ENCODE measurements at regions not wholly inside any gene's neighbourhood (a gene's known extent, or its start where the extent isn't known, plus 50 kb on each side); places are given as distances from the start of the nearest gene placed in this dataset.

- DNase-seq (ENCODE audit: low spot score), result no peak
These were observed 153.1 kb downstream of the PCDH17 start for GRCh38 chr13:57784633-57785032.

- DNase-seq (ENCODE audit: low spot score), result no peak
These were observed 155.7 kb downstream of the PCDH17 start for GRCh38 chr13:57787058-57787791.

- DNase-seq (ENCODE audit: low spot score), result no peak
These were observed 168.1 kb downstream of the PCDH17 start for GRCh38 chr13:57799624-57800023.

DNA sequence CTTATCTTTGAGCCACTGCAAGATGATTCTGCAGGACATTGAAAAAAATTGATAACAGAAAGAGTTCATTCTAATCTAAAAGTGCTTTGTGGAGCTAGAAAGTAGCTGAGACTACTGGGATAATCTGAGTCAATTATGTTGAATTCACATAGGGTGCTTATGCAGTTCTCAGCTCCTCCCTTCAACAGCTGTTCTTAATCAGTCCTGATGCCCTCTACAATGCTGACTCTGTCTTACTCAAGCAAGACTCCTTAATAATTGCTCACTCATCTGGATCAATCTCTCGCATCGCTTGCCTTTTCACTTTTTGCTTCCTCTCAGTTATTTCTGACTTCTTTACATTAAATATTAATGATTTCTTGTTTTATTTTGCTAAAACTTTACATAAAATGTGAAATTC lies 182.1 kb downstream of the PCDH17 start:
- no peak for DNase-seq (ENCODE audit: low spot score)

- no peak for DNase-seq (ENCODE audit: low spot score)
These were observed 184.1 kb downstream of the PCDH17 start for GRCh38 chr13:57815600-57815999.

DNA sequence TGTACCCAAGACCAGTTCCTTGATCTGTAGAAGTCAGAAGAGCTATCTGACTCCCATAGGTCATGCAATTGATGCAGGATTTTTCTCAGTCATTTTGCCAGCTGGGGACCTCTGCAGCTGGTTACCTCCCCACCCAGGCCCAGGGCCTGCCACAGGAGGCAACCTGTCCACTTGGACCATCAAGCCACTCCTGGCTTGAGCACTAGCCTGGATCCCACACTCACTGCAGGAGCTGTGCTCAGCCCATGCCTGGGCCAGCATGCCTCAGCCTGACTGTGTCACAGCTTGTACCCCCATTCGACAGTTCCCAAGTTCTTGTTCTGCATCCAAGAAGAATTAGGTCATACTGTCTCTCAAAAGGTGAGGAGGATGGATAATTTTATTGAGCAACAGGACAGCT lies 189.4 kb downstream of the PCDH17 start:
- DNase-seq (ENCODE audit: low spot score), result no peak

DNA sequence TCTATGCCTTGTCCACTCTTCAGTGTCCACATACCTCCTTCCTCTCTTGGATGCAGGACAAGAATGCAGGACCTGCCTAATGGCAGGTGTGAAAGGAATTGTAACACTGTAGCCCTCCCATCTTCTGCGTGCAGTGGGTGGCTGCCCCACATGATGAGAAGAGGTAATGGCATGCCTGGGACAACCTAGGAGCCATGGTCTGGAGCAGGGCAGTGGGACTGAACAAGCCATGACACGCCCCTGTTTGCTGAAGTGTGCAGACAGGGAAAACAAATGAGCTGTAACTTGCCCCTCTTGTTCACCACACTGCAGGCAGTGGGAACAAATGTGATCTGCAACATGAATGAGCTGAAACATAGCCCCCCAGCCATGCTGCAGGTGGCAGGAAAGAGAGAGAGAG lies 192.2 kb downstream of the PCDH17 start:
- no peak for DNase-seq (ENCODE audit: low spot score)

- no peak for DNase-seq (ENCODE audit: low spot score)
These were observed 192.6 kb downstream of the PCDH17 start for GRCh38 chr13:57824121-57824520.

- DNase-seq (ENCODE audit: low spot score), result no peak
These were observed 193.5 kb downstream of the PCDH17 start for GRCh38 chr13:57825066-57825465.

DNA sequence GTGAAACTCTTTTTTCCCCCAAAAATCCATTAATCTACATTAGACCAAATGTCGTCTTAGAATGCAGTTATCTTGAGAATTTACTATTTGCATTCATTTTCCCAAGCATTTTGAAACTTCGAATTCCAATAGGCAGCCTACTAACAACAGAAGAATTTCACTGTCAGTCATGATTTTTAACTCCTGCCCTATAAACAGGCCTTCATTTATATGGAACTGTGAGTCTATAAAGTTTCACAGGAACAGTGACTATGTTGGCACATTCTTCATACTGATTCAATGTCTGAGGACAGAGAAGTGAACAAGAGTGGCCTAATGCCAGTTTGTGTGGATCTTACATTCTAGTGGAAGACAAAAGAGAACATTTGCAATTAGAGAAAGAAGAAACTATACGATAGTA lies 198.0 kb downstream of the PCDH17 start:
- no peak for DNase-seq (ENCODE audit: low spot score)

GRCh38 chr13:57832187-57832586 lies 200.6 kb downstream of the PCDH17 start:
- no peak for DNase-seq (ENCODE audit: low spot score)

- no peak for DNase-seq (ENCODE audit: low spot score)
These were observed 206.3 kb downstream of the PCDH17 start for GRCh38 chr13:57837801-57838200.

GRCh38 chr13:57843521-57843920 lies 212.0 kb downstream of the PCDH17 start:
- no peak for DNase-seq (ENCODE audit: low spot score)

DNA sequence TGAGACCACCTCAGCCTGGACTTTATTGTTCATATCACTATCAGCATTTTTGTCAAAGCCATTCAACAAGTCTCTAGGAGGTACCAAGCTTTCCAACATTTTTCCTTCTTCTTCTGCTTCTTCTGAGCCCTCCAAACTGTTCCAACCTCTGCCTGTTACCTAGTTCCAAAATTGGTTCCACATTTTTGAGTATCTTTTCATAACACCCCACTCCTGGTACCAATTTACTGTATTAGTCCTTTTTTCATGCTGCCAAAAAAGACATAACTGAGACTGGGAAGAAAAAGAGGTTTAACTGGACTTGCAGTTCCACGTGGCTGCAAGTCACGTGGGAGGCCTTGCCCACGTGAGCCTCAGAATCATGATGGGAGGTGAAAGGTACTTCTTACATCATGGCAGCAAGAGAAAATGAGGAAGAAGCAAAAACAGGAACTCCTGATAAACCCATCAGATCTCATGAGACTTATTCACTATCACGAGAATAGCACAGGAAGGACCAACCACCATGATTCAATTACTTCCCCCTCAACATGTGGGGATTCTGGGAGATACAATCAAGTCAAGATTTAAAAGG lies 215.1 kb downstream of the PCDH17 start:
- no peak for DNase-seq (ENCODE audit: low spot score)

DNA sequence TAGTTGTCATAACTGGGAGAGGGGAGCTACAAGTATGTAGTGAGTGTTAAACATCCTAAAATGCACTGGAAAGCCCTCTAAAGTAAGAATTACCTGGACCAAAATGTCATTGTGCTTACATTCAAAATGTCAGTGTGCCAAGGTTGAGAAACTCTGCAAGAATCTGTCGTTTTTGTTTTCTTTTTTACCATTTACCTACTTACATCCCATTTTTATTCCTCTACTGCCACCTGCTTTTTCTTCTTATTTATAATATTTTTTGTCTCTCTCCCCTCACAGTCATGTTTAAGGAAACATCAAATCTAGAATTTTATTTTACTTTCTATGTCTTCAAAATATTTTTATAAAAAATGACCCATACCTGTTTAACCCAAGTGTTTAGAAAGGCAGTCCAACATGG lies 226.4 kb downstream of the PCDH17 start:
- DNase-seq (ENCODE audit: low spot score), result no peak

GRCh38 chr13:57858376-57858775 lies 226.8 kb downstream of the PCDH17 start:
- no peak for DNase-seq (ENCODE audit: low spot score)

DNA sequence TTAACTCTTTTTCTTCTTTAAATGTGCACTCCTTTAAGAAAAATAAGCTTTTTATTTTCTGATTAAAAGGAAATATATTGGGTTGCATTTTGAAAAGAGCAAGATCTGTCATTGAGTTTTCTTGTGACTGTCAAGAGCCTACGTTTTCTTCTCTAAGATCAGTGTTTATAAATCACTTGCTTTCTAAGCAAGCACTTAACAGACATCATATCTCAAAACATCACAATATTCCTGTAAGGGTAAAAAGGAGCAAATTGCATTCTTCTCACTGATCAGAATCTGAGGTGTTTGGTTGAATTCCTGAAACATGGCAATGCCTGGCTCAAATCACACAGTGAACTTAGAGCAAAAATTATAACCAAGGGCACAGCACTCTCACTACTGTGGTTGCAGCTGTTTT lies 231.3 kb downstream of the PCDH17 start:
- no peak for DNase-seq (ENCODE audit: low spot score)

DNA sequence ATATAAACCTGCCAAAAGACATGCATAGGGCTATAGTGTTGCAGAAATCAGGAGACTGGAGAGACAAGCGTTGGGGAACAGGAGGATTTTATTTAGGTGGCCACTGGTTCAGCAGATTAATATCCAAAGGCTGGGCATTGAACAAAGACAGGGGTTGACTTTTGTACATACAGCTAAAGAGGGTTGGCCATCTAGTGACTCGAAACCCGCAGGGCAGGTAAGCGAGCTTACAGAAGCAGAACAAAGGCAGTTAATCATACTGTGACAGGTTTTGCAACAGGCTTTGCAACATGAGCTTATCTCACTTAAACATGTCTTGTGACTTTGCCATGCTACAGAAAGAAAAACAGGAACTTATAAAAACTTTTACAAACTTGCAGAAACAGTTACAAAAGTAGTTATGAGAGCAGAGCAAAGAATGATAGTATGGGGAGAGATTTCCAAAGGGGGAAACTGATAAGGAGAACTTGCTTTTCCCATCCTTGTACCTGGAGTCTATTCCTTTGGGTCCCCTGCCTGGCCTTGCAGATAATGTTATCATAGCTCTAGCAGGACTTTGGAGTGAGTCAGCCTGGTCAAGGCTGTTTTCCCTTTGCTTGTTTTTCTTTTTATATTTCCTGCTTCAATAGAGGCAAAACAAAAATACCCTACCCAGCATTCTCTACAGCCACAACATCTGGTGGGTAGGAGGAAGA lies 234.2 kb downstream of the PCDH17 start:
- no peak for DNase-seq (ENCODE audit: low spot score)

- DNase-seq (ENCODE audit: low spot score), result no peak
These were observed 243.0 kb downstream of the PCDH17 start for GRCh38 chr13:57874530-57874929.

DNA sequence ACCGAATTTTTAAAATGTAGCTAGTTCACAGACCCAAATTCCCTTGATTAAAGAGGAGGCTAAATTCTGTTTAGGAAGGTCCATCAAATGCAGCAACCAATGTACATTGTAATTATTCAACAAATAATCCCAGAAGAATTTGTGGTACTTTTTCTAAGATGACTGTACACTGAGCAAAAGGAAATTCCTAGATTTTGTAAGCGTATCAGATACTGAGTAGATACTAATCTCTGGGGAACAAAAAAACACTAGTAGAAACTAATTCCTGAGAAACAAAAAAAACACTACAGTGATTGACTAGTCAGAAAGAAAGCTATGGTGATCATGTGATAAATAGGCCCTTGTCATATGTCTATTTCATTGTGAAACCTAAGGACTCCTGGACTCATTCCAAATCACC lies 246.1 kb downstream of the PCDH17 start:
- DNase-seq (ENCODE audit: low spot score), result no peak

DNA sequence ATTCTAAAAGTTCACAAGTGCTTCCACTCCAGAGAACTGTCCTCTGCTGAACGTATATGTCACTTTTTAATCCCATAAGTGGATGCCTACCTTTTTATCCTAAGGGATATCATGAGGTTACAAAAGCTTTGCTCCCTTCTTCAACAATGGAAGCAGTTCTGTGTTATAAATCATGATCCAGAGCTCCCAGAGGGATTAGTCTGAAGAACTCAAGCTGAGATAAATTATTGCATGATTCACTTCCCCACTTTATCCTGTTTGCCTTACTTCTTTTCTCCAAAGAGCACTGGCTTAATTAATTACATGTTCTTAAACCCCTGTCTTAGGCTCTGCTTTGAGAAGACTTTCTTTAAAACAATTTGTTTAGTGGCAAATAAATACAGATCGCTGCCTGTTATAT lies 246.7 kb downstream of the PCDH17 start:
- DNase-seq (ENCODE audit: low spot score), result no peak

GRCh38 chr13:57897225-57897624 lies 265.7 kb downstream of the PCDH17 start:
- DNase-seq (ENCODE audit: low spot score), result no peak

GRCh38 chr13:57899096-57899495 lies 267.6 kb downstream of the PCDH17 start:
- DNase-seq (ENCODE audit: low spot score), result no peak

Measured in HT-29 (cell line).